Dedifferentiated amniotic fluid mesenchymal stem cell (primary cell): ENCODE measurements at regions not wholly inside any gene's neighbourhood (a gene's known extent, or its start where the extent isn't known, plus 50 kb on each side); places are given as distances from the start of the nearest gene placed in this dataset.

Source experiments
- DNase-seq: peaks from one replicate; pipeline ENCODE4 v3.0.0-alpha.2; 2016; ENCODE audit errors: extremely low spot score

GRCh38 chr14:101066826-101067510 lies 163.4 kb upstream of the RTL1 start:
- DNase-seq, result no peak

- DNase-seq, result no peak
Observed at GRCh38 chr14:101068313-101069227, 165.0 kb upstream of the RTL1 start.

- DNase-seq, result no peak
Observed at GRCh38 chr14:101069228-101069549, 165.7 kb upstream of the RTL1 start.

GRCh38 chr14:101069666-101070362 lies 166.3 kb upstream of the RTL1 start:
- no peak for DNase-seq

GRCh38 chr14:101070540-101071492 lies 167.3 kb upstream of the RTL1 start:
- DNase-seq, result no peak

GRCh38 chr14:101071493-101071906 lies 168.0 kb upstream of the RTL1 start:
- DNase-seq, result no peak

- DNase-seq, result no peak
Observed at GRCh38 chr14:101072070-101072469, 168.5 kb upstream of the RTL1 start.

- no peak for DNase-seq
Observed at GRCh38 chr14:101072531-101072930, 169.0 kb upstream of the RTL1 start.

- peak; percentile 89 for DNase-seq
Observed at GRCh38 chr14:101072945-101073597, 169.5 kb upstream of the RTL1 start.

GRCh38 chr14:101073598-101073965 lies 170.1 kb upstream of the RTL1 start:
- DNase-seq, result no peak

- no peak for DNase-seq
Observed at GRCh38 chr14:101074196-101075024, 170.9 kb upstream of the RTL1 start.

GRCh38 chr14:101075025-101075800 lies 171.7 kb upstream of the RTL1 start:
- DNase-seq, result no peak

- DNase-seq, result no peak
Observed at GRCh38 chr14:101075801-101076413, 172.4 kb upstream of the RTL1 start.

GRCh38 chr14:101076451-101077198 lies 173.1 kb upstream of the RTL1 start:
- no peak for DNase-seq

GRCh38 chr14:101077481-101078074 lies 174.1 kb upstream of the RTL1 start:
- DNase-seq, result no peak

GRCh38 chr14:101078170-101078891 lies 174.8 kb upstream of the RTL1 start:
- DNase-seq, result no peak

- DNase-seq, result no peak
Observed at GRCh38 chr14:101078892-101079221, 175.3 kb upstream of the RTL1 start.
